ENCODE measurements at regions not wholly inside any gene's neighbourhood (a gene's known extent, or its start where the extent isn't known, plus 50 kb on each side); places are given as distances from the start of the nearest gene placed in this dataset.
"Not testable (repeated sequence)": the region's sequence is repeated elsewhere in the genome, so short reads cannot be mapped to it uniquely, and the experiment has no call there.

GRCh38 chr5:33138145-33138544 lies 302.6 kb upstream of the TARS1 start:
- TF ChIP-seq POLR2A (IDR thresholded peaks at IDR 0.05; ENCODE audit: insufficient read depth in 1 of 2, low read depth in 2 of 2, low read length in 2 of 2); ATF6 (CRISPR knock-in tag; conservative IDR thresholded peaks at IDR 0.05); TAF1 (CRISPR knock-in tag; IDR thresholded peaks at IDR 0.05): not testable (repeated sequence)
